Endothelial cell of umbilical vein (primary cell): ENCODE measurements at regions not wholly inside any gene's neighbourhood (a gene's known extent, or its start where the extent isn't known, plus 50 kb on each side); places are given as distances from the start of the nearest gene placed in this dataset.

Experiments used
- BruUV-seq: library from RNA; stranded (reverse); fragments of 400-500 nt; replicated peaks from 2 replicates; lab custom pipeline; 2021; lab: Mats Ljungman, UMichigan
- CTCF ChIA-PET: fragments of 300-600, 350-600 bp; sonication (Branson Sonifier 250); formaldehyde crosslinking; loops from one replicate; lab custom pipeline; 2021; ENCODE audit warnings: antibody characterized with exemption, inconsistent platforms; lab: Charles Lee
- POLR2A ChIA-PET: fragments of 300-600, 350-600 bp; sonication (Branson Sonifier 250); formaldehyde crosslinking; loops from one replicate; lab custom pipeline; 2021; ENCODE audit warnings: antibody characterized with exemption, inconsistent platforms; lab: Charles Lee
- DNase-seq: peaks from one replicate; pipeline ENCODE4 v3.0.0-alpha.2; 2011; ENCODE audit warnings: low read depth, low spot score
- FAIRE-seq: peaks from 2 replicates; lab custom pipeline; 2011; peaks lifted over from hg19 to GRCh38; lab: Jason Lieb, UNC
- H2AFZ ChIP-seq: 2 replicates; pipeline ENCODE4 v1.6.0; 2012; ENCODE audit warnings: low read depth, low read length, control low read depth, inconsistent platforms
- H3K27ac ChIP-seq: 2 replicates; pipeline ENCODE4 v1.5.1; 2011; ENCODE audit warnings: low read depth, mild to moderate bottlenecking, control low read depth, low read length, moderate library complexity; ENCODE audit not compliant: insufficient read depth
- H3K27me3 ChIP-seq, 2 experiments: 2 replicates each; pipeline versions ENCODE4 v1.6.0 to v1.6.1; 2011; ENCODE audit warnings: low read length in 2 of 2, mixed read lengths in 1 of 2; ENCODE audit not compliant: control insufficient read depth in 2 of 2, insufficient read depth in 2 of 2
- H3K36me3 ChIP-seq, 2 experiments: 2 replicates in 1 of 2; 3 replicates in 1 of 2; pipeline ENCODE4 v1.5.1; 2011; ENCODE audit warnings: low read length in 2 of 2, mild to moderate bottlenecking in 1 of 2, moderate library complexity in 1 of 2; ENCODE audit not compliant: control insufficient read depth in 2 of 2, insufficient read depth in 2 of 2; ENCODE audit errors: extremely low read depth in 1 of 2
- H3K4me1 ChIP-seq: 3 replicates; pipeline ENCODE4 v1.5.1; 2011; ENCODE audit warnings: mild to moderate bottlenecking, low read length; ENCODE audit not compliant: control insufficient read depth, insufficient read depth; ENCODE audit errors: extremely low read depth
- H3K4me2 ChIP-seq: 2 replicates; pipeline ENCODE4 v1.6.1; 2011; ENCODE audit warnings: low read length, control low read depth, mixed read lengths; ENCODE audit not compliant: insufficient read depth
- H3K4me3 ChIP-seq, 3 experiments: fragments of 200-600 bp in 1 of 3; sonication (generic), shearing (Covaris generic) in 1 of 3; replicated peaks in 1 of 3; 2 replicates each; pipeline ENCODE4 v1.5.1; 2011 to 2016; ENCODE audit warnings: control low read depth in 3 of 3, low read length in 3 of 3, mild to moderate bottlenecking in 2 of 3, inconsistent platforms in 1 of 3, low read depth in 1 of 3, moderate library complexity in 1 of 3; ENCODE audit not compliant: insufficient read depth in 1 of 3
- H3K79me2 ChIP-seq: 2 replicates; pipeline ENCODE4 v1.6.0; 2012; ENCODE audit warnings: low read length, inconsistent platforms; ENCODE audit not compliant: control insufficient read depth, insufficient read depth
- H3K9ac ChIP-seq: replicated peaks from 2 replicates; pipeline ENCODE3; 2011; ENCODE audit warnings: low read length, control low read depth; ENCODE audit not compliant: insufficient read depth; ENCODE audit errors: extremely low read depth
- H3K9me1 ChIP-seq: replicated peaks from 3 replicates; pipeline ENCODE4 v1.6.0; 2011; ENCODE audit warnings: mild to moderate bottlenecking, low read length; ENCODE audit not compliant: control insufficient read depth, insufficient read depth; ENCODE audit errors: extremely low read depth
- H3K9me3 ChIP-seq: replicated peaks from 2 replicates; pipeline ENCODE4 v1.5.1; 2012; ENCODE audit warnings: low read length, inconsistent platforms; ENCODE audit not compliant: control insufficient read depth, insufficient read depth
- H4K20me1 ChIP-seq: replicated peaks from 2 replicates; pipeline ENCODE3; 2011; ENCODE audit warnings: mild to moderate bottlenecking, low read length; ENCODE audit not compliant: control insufficient read depth, insufficient read depth; ENCODE audit errors: extremely low read depth
- CTCF ChIP-seq, 2 donors: IDR thresholded peaks; 1 replicate in 1 of 2; 2 replicates in 1 of 2; pipeline ENCODE4 v1.5.1; 2011; ENCODE audit warnings: low read length in 2 of 2, mild to moderate bottlenecking in 2 of 2, moderate library complexity in 2 of 2, control low read depth in 1 of 2, inconsistent platforms in 1 of 2, low read depth in 1 of 2; ENCODE audit not compliant: insufficient read depth in 1 of 2; ENCODE audit errors: extremely low read depth in 1 of 2
- EZH2 ChIP-seq: IDR thresholded peaks from 2 replicates; pipeline ENCODE4 v1.6.1; 2012; ENCODE audit warnings: borderline replicate concordance, low read depth, mild to moderate bottlenecking, moderate library complexity, low read length, inconsistent platforms; ENCODE audit not compliant: severe bottlenecking
- FOS ChIP-seq: IDR thresholded peaks from 2 replicates; pipeline ENCODE4 v1.6.1; 2011; ENCODE audit warnings: mild to moderate bottlenecking, low read length, moderate library complexity, borderline replicate concordance; ENCODE audit not compliant: insufficient read depth
- GATA2 ChIP-seq: IDR thresholded peaks from 2 replicates; pipeline ENCODE4 v1.7.0; 2011; ENCODE audit warnings: low read depth, mild to moderate bottlenecking, moderate library complexity, mixed read lengths, low read length; ENCODE audit not compliant: insufficient read length, insufficient read depth
- JUN ChIP-seq: IDR thresholded peaks from 2 replicates; pipeline ENCODE4 v1.6.1; 2011; ENCODE audit warnings: borderline replicate concordance, low read depth; ENCODE audit not compliant: insufficient read length, insufficient read depth
- MAX ChIP-seq: IDR thresholded peaks from 2 replicates; pipeline ENCODE4 v1.6.1; 2011; ENCODE audit not compliant: insufficient read depth, insufficient read length
- MYC ChIP-seq: IDR thresholded peaks from one replicate; pipeline ENCODE4 v1.6.1; 2011; ENCODE audit warnings: mild to moderate bottlenecking, low read depth, low read length
- POLR2A ChIP-seq: IDR thresholded peaks from 2 replicates; pipeline ENCODE4 v1.6.1; 2012; ENCODE audit warnings: low read depth, mild to moderate bottlenecking, control low read depth, low read length
- POLR2AphosphoS5 ChIP-seq: IDR thresholded peaks from 2 replicates; pipeline ENCODE4 v1.6.1; 2012; ENCODE audit warnings: low read depth, mild to moderate bottlenecking, control low read depth, low read length, moderate library complexity; ENCODE audit not compliant: insufficient read depth
- dilution Hi-C: fragments of 300-500 bp; cut with MboI; formaldehyde crosslinking; loops from one replicate; pipeline ENCODE4 v1.15.0; 2019; ENCODE audit warnings: low sequenced_read_pairs; ENCODE audit not compliant: extremely low pct_ligation_motif_present
- intact Hi-C: fragments of 100-400 bp; cut with micrococcal nuclease; formaldehyde crosslinking; loops from one replicate; pipeline ENCODE4 v1.10.0; 2022

- no peaks in the 10 kb centered on the region for H4K20me1 ChIP-seq
- intact Hi-C loops (no loop called here), dilution Hi-C loops (no loop called here)
- no peaks in the 10 kb centered on the region for H3K36me3 ChIP-seq
- DNase-seq (no peak), FAIRE-seq (no peak)
- H3K9me3 ChIP-seq, result no peaks in the 10 kb centered on the region
- no peaks in the 10 kb centered on the region for H3K79me2 ChIP-seq
- H3K9ac ChIP-seq, result no peak overlapping the region
- no peaks in the 10 kb centered on the region for H3K4me1 ChIP-seq
- H3K27ac ChIP-seq, result no peak overlapping the region
- TF ChIP-seq POLR2A (no peak), MYC (no peak), POLR2AphosphoS5 (no peak), JUN (no peak), GATA2 (no peak), CTCF (IDR thresholded peaks at IDR 0.05; ENCODE audit: extremely low read depth in 1 of 2, insufficient read depth in 1 of 2, low read depth in 1 of 2, low read length in 2 of 2) (no peak), FOS (no peak), EZH2 (no peak), MAX (no peak)
- no peaks in the 10 kb centered on the region for H3K9me1 ChIP-seq
- H3K27me3 ChIP-seq, result peaks cover 2 to 3% of the 10 kb centered on the region in 2 experiments
- no TSS peak for BruUV-seq
- CTCF ChIA-PET, result no interaction called here
- no peak overlapping the region for H3K4me3 ChIP-seq
- H3K4me2 ChIP-seq, result no peak overlapping the region
- POLR2A ChIA-PET, result no interaction called here
- H2AFZ ChIP-seq, result no peak overlapping the region
Observed at GRCh38 chr14:66094001-66094727, 392.0 kb upstream of the CCDC196 start.
